Right lobe of liver (tissue), 4 donors: ENCODE measurements at regions not wholly inside any gene's neighbourhood (a gene's known extent, or its start where the extent isn't known, plus 50 kb on each side); places are given as distances from the start of the nearest gene placed in this dataset.

Source experiments
- CTCF ChIP-seq, 4 donors: fragments of 200-600 bp in 3 of 4; fragments of 450-650 bp in 1 of 4; IDR thresholded peaks; one replicate each; pipeline versions ENCODE4 v1.5.1 to v1.8.0; 2016 to 2022; ENCODE audit warnings: antibody characterized with exemption in 4 of 4, mild to moderate bottlenecking in 2 of 4
- POLR2A ChIP-seq: fragments of 450-650 bp; IDR thresholded peaks from one replicate; pipeline ENCODE4 v1.6.1; 2017; ENCODE audit warnings: antibody characterized with exemption, mild to moderate bottlenecking
- donor health status: DM: no; HTN: no; CAD: no.
- donor health status: DM: no; HTN: no; CAD: no.
- donor health status: DM: no; HTN: yes; CAD: no.

DNA sequence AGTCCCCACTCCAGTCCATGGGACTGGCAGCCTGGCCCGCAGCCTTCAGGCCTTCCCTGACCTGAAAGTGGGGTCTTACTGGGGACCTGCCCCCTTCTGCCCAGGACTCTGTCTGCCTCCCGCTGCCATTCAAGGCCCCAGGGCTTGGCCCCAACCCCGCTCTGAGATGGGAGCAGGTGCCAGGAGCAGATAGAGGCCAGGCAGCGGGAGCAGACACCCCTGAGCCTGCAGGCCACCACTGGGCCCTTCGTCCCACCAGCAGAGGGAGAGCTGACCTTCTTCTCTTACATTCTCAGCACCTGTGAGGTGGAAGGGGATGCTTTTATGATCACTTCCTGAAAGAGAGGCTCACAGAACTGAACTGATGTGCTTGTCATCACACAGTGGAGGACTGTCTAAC lies 62.2 kb upstream of the TINAGL1 start:
- TF ChIP-seq CTCF (IDR thresholded peaks at IDR 0.05) (no peak), POLR2A (no peak)
